GM10266 (cell line): ENCODE measurements at regions not wholly inside any gene's neighbourhood (a gene's known extent, or its start where the extent isn't known, plus 50 kb on each side); places are given as distances from the start of the nearest gene placed in this dataset.

Source experiments
- DNase-seq: peaks from one replicate; pipeline ENCODE4 v3.0.0; 2012; ENCODE audit errors: extremely low spot score
- TF ChIP-seq, protein P1 (sequence below): IDR thresholded peaks from 2 replicates; pipeline ENCODE4 v1.5.1; 2012; ENCODE audit warnings: mild to moderate bottlenecking, low read depth; ENCODE audit not compliant: control insufficient read depth, insufficient read depth; ENCODE audit errors: missing control alignments

DNA sequence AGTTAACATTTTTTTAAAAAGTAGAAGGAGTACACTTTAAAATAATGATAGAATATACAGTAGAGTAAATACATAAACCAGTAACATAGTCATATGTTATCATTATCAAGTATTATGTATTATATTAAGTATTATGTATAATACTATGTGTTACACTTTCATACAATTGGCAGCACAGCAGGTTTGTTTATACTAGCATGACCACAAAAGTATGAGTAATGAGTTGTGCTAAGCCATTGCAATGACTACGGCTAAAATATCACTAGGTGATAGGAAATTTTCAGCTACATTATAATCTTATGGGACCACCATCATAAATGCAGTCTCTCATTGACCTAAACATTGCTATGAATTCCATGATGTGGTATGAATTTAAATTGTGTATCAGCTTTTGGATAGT lies 506.0 kb downstream of the HTR1A start:
- no peak for DNase-seq
- TF ChIP-seq, protein P1, sequence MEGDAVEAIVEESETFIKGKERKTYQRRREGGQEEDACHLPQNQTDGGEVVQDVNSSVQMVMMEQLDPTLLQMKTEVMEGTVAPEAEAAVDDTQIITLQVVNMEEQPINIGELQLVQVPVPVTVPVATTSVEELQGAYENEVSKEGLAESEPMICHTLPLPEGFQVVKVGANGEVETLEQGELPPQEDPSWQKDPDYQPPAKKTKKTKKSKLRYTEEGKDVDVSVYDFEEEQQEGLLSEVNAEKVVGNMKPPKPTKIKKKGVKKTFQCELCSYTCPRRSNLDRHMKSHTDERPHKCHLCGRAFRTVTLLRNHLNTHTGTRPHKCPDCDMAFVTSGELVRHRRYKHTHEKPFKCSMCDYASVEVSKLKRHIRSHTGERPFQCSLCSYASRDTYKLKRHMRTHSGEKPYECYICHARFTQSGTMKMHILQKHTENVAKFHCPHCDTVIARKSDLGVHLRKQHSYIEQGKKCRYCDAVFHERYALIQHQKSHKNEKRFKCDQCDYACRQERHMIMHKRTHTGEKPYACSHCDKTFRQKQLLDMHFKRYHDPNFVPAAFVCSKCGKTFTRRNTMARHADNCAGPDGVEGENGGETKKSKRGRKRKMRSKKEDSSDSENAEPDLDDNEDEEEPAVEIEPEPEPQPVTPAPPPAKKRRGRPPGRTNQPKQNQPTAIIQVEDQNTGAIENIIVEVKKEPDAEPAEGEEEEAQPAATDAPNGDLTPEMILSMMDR = no peak

DNA sequence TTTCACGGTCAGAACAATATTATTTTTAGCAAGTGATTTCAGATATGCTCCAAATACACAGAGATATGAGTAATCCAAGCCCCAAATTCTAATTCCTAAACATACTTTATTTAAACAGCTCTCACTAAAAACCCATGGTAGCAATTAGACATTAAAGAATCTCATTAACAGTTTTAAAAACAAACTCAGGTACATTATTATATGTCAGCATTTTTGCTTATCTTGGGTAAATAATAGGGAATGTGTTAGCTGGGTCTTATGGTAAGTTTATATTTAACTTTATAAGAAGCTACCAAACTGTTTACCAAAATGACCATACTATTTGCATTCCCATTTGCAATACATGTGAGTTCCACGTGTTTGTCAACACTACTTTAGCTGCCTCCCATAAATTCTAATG lies 511.1 kb downstream of the HTR1A start:
- TF ChIP-seq, protein P1 = no peak
- no peak for DNase-seq

DNA sequence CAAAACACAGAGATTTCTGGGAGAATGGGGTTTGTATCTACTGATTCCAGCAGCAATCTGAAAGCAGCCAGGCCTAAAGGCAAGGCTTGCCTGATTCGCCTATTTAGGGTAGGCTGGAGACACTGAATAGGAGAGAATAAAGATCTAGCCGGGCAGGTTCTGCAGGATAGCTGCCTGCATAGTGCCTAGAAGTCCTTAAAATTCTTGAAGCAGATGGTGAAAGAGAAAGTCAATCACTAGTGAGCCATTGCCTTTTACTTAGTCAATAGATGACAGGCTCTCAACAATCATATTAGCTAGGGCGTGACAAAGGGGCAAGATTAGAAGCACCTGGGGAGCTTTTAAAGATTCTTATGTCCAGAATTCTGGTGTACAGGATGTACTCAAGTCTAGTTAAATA lies 522.7 kb downstream of the HTR1A start:
- no peak for DNase-seq
- TF ChIP-seq, protein P1 = no peak

DNA sequence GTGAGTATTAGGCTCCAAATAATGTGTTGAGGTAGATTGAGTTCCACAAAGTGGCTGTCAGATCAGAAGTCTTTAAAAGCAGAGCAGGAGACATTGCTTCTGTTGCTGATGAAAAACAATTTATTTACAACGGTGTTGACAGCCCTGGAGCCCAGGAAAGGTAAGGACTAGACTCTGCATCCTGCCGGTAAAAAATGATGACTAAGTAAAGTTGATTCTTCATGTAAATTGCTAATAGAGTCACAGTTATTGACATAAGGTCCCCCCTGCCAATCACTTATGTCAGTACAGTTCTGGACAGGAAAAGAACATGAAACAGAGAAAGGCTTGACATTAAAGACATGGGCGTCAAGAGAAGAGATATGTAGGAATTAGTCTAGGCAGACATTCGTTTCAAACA lies 552.5 kb downstream of the HTR1A start:
- DNase-seq = no peak
- TF ChIP-seq, protein P1 = no peak

DNA sequence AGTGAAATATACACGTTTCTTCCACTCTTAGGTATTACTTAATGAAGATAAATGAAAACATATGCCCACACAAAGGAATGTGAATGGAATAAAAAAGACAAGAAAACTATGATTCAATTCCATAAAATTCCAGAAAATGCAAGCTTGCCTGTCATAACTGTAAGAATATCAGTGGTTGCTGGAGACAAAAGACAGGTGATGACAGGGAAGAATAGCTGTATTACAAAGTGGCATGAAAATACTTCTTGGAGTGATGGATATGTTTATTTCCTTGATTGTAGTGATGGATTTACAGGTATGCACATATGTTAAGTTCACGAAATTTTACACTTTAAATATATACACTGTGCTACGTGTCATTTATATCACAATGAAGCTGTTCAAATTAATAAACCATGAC lies 553.3 kb downstream of the HTR1A start:
- TF ChIP-seq, protein P1 = no peak
- DNase-seq = no peak

DNA sequence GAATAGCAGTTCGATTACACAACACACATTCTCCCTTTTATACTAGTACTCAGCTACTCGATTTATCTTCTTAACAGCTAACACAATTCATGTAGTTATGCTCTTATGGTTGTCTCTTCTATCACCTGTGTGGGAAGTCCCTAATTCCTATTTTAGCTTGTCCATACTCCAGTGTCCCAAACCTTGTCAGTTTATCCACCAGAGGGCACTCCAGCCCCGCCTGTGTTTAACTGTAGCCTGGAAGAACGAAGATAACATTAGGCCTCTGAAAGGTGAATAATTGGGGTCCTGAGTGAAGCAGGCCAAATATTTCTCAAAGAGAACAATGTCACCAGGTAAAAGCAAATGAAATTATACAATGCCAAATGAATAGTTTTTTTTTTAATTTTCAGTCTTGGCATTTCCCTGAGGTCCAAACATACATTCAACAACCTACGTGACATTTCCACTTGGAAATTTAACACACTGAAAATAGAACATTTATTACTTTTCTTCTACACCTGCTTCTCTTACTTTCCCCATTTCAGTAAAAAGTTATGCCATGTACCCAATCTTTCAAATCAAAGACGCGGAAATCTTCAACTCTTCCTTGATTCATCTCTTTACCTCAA lies 560.7 kb downstream of the HTR1A start:
- DNase-seq = peak; percentile 20
- TF ChIP-seq, protein P1 = peak; percentile 73

DNA sequence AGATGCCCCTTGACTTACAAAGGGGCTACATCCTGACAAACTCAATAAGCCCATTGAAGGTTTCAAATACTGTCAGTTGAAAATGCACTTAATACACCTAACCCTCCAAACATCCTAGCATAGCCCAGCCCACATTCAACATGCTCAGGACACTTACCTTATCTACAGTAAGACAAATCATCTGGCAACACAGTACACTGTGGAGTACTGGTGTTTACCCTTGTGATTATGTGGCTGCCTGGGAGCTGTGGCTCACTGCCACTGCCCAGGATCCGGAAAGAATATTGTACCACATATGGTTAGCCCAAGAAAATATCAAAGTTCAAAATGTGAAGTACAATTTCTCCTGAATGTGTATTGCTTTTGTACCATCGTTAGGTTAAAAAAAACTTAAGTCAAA lies 562.2 kb downstream of the HTR1A start:
- TF ChIP-seq, protein P1 = no peak
- DNase-seq = no peak
